ENCODE measurements at regions not wholly inside any gene's neighbourhood (a gene's known extent, or its start where the extent isn't known, plus 50 kb on each side); places are given as distances from the start of the nearest gene placed in this dataset.

DNA sequence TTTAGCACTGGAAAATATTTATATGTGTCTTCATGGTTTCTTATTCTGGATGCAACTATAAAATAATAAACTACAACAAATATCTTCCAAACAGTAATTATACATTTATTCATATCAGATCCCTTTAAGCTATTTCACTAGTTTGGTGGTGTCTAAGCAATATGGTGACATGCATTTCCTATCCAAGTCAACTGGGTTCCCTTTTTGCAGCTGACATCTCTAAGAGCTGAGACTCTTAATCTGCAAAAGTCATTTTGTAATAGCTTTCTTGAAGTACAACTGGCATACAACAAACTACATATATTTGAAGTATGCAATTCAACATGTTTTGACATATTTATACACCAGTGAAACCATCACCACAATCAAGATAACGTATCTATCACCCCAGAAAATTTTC, 59.9 kb upstream of the SLC1A4 start:
- no peak for TF ChIP-seq POLR2A (IDR thresholded peaks at IDR 0.05; ENCODE audit: extremely low read depth, insufficient read length)
- TF ChIP-seq, protein P1, sequence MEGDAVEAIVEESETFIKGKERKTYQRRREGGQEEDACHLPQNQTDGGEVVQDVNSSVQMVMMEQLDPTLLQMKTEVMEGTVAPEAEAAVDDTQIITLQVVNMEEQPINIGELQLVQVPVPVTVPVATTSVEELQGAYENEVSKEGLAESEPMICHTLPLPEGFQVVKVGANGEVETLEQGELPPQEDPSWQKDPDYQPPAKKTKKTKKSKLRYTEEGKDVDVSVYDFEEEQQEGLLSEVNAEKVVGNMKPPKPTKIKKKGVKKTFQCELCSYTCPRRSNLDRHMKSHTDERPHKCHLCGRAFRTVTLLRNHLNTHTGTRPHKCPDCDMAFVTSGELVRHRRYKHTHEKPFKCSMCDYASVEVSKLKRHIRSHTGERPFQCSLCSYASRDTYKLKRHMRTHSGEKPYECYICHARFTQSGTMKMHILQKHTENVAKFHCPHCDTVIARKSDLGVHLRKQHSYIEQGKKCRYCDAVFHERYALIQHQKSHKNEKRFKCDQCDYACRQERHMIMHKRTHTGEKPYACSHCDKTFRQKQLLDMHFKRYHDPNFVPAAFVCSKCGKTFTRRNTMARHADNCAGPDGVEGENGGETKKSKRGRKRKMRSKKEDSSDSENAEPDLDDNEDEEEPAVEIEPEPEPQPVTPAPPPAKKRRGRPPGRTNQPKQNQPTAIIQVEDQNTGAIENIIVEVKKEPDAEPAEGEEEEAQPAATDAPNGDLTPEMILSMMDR (IDR thresholded peaks at IDR 0.05; ENCODE audit: low read depth, low read length) = no peak
- TF ChIP-seq, protein P2, sequence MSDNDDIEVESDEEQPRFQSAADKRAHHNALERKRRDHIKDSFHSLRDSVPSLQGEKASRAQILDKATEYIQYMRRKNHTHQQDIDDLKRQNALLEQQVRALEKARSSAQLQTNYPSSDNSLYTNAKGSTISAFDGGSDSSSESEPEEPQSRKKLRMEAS (IDR thresholded peaks at IDR 0.05; ENCODE audit: low read depth, low read length) = no peak

Data from NB4 (cell line).